Esophagus (tissue), 2 donors: ENCODE measurements at regions not wholly inside any gene's neighbourhood (a gene's known extent, or its start where the extent isn't known, plus 50 kb on each side); places are given as distances from the start of the nearest gene placed in this dataset.

Experiments
- H3K27ac ChIP-seq, 2 donors: one replicate each; pipeline ENCODE4 v1.5.1; 2013; ENCODE audit warnings: low read depth in 2 of 2, mild to moderate bottlenecking in 2 of 2, inconsistent platforms in 1 of 2, low read length in 1 of 2, moderate library complexity in 1 of 2
- H3K27me3 ChIP-seq, 2 donors: one replicate each; pipeline ENCODE4 v1.6.1; 2013; ENCODE audit warnings: low read length in 2 of 2, control low read depth in 1 of 2, mild to moderate bottlenecking in 1 of 2; ENCODE audit not compliant: insufficient read depth in 2 of 2, control insufficient read depth in 1 of 2
- H3K36me3 ChIP-seq, 2 donors: one replicate each; pipeline ENCODE4 v1.6.1; 2013; ENCODE audit warnings: low read length in 1 of 2; ENCODE audit not compliant: control insufficient read depth in 2 of 2, insufficient read depth in 2 of 2
- H3K4me1 ChIP-seq, 2 donors: one replicate each; pipeline ENCODE4 v1.6.1; 2013; ENCODE audit warnings: low read length in 1 of 2; ENCODE audit not compliant: control insufficient read depth in 2 of 2, insufficient read depth in 2 of 2
- H3K4me3 ChIP-seq, 2 donors: one replicate each; pipeline ENCODE4 v1.5.1; 2013; ENCODE audit warnings: low read length in 2 of 2, mild to moderate bottlenecking in 2 of 2, low read depth in 1 of 2, moderate library complexity in 1 of 2
- H3K9me3 ChIP-seq, 2 donors: one replicate each; pipeline ENCODE4 v1.6.1; 2013; ENCODE audit warnings: mild to moderate bottlenecking in 2 of 2, low read depth in 1 of 2, low read length in 1 of 2, moderate library complexity in 1 of 2; ENCODE audit not compliant: control insufficient read depth in 2 of 2, insufficient read depth in 1 of 2
- WGBS, 2 donors: extraction: QIAGEN DNeasy Blood & Tissue Kit; methylation state at CpG; one replicate each; pipeline ENCODE4 v1.1.7; 2013; 5-methylcytosine and 5-hydroxymethylcytosine counted together
- donor health status: healthy with polysubstance abuse.
- donor health status: Bipolar disorder and iron deficiency.

- Histone ChIP-seq H3K36me3 (no peaks in the 10 kb centered on the region), H3K4me3 (no peak overlapping the region), H3K9me3 (no peaks in the 10 kb centered on the region), H3K27ac (no peak overlapping the region), H3K4me1 (no peaks in the 10 kb centered on the region), H3K27me3 (no peaks in the 10 kb centered on the region)
- WGBS, 2 donors = 66% methylated on average over 5 of the region's 5 CpGs
Observed at GRCh38 chr4:130125467-130125866, 1029.5 kb downstream of the C4orf33 start.

GRCh38 chr4:130127297-130127696 lies 1031.3 kb downstream of the C4orf33 start:
- no peak overlapping the region for H3K4me3 ChIP-seq
- no peaks in the 10 kb centered on the region for H3K4me1 ChIP-seq
- H3K27me3 ChIP-seq = no peaks in the 10 kb centered on the region
- no peaks in the 10 kb centered on the region for H3K9me3 ChIP-seq
- no peaks in the 10 kb centered on the region for H3K36me3 ChIP-seq
- H3K27ac ChIP-seq = no peak overlapping the region

GRCh38 chr4:130131536-130131935 lies 1035.6 kb downstream of the C4orf33 start:
- Histone ChIP-seq H3K27me3 (no peaks in the 10 kb centered on the region), H3K27ac (no peak overlapping the region), H3K4me1 (no peaks in the 10 kb centered on the region), H3K9me3 (no peaks in the 10 kb centered on the region), H3K36me3 (no peaks in the 10 kb centered on the region), H3K4me3 (no peak overlapping the region)
- 79 to 91% methylated on average over 3 of the region's 3 CpGs for WGBS, 2 donors

- WGBS, 2 donors = 72 to 82% methylated on average over 7 of the region's 7 CpGs
Observed at GRCh38 chr4:130141651-130142050, 1045.7 kb downstream of the C4orf33 start.

GRCh38 chr4:130143656-130144055 lies 1047.7 kb downstream of the C4orf33 start:
- Histone ChIP-seq H3K9me3 (no peaks in the 10 kb centered on the region), H3K27ac (no peak overlapping the region), H3K4me1 (no peaks in the 10 kb centered on the region), H3K4me3 (no peak overlapping the region), H3K36me3 (no peaks in the 10 kb centered on the region), H3K27me3 (no peaks in the 10 kb centered on the region)
- 53 to 55% methylated on average over 1 of the region's 1 CpG for WGBS, 2 donors

More at GRCh38 chr4:130141651-130142050, 1045.7 kb downstream of the C4orf33 start:
- Histone ChIP-seq H3K36me3 (no peaks in the 10 kb centered on the region), H3K4me1 (no peaks in the 10 kb centered on the region), H3K9me3 (no peaks in the 10 kb centered on the region), H3K27ac (no peak overlapping the region), H3K27me3 (no peaks in the 10 kb centered on the region), H3K4me3 (no peak overlapping the region)

- H3K4me3 ChIP-seq = no peak overlapping the region
- H3K36me3 ChIP-seq = no peaks in the 10 kb centered on the region
- H3K9me3 ChIP-seq = no peaks in the 10 kb centered on the region
- H3K4me1 ChIP-seq = no peaks in the 10 kb centered on the region
- no peak overlapping the region for H3K27ac ChIP-seq
- 57 to 66% methylated on average over 2 of the region's 2 CpGs for WGBS, 2 donors
- no peaks in the 10 kb centered on the region for H3K27me3 ChIP-seq
Observed at GRCh38 chr4:130146773-130147172, 1050.8 kb downstream of the C4orf33 start.

GRCh38 chr4:130147641-130148040 lies 1051.7 kb downstream of the C4orf33 start:
- H3K27me3 ChIP-seq = no peaks in the 10 kb centered on the region
- no peak overlapping the region for H3K27ac ChIP-seq
- 81 to 88% methylated on average over 2 of the region's 2 CpGs for WGBS, 2 donors
- no peaks in the 10 kb centered on the region for H3K36me3 ChIP-seq
- H3K4me3 ChIP-seq = no peak overlapping the region
- H3K4me1 ChIP-seq = no peaks in the 10 kb centered on the region
- no peaks in the 10 kb centered on the region for H3K9me3 ChIP-seq

- Histone ChIP-seq H3K4me3 (no peak overlapping the region), H3K4me1 (no peaks in the 10 kb centered on the region), H3K27ac (no peak overlapping the region), H3K36me3 (no peaks in the 10 kb centered on the region), H3K9me3 (no peaks in the 10 kb centered on the region), H3K27me3 (no peaks in the 10 kb centered on the region)
- WGBS, 2 donors = 76% methylated on average over 2 of the region's 2 CpGs
Observed at GRCh38 chr4:130154901-130155300, 1058.9 kb downstream of the C4orf33 start.

GRCh38 chr4:130163701-130164100 lies 1067.7 kb downstream of the C4orf33 start:
- WGBS, 2 donors = 83 to 90% methylated on average over 1 of the region's 1 CpG
- H3K27me3 ChIP-seq = no peaks in the 10 kb centered on the region
- H3K4me3 ChIP-seq = no peak overlapping the region
- no peaks in the 10 kb centered on the region for H3K4me1 ChIP-seq
- H3K27ac ChIP-seq = no peak overlapping the region
- H3K9me3 ChIP-seq = no peaks in the 10 kb centered on the region
- no peaks in the 10 kb centered on the region for H3K36me3 ChIP-seq

- no peaks in the 10 kb centered on the region for H3K27me3 ChIP-seq
- WGBS, 2 donors = 96 to 97% methylated on average over 1 of the region's 1 CpG
- no peaks in the 10 kb centered on the region for H3K36me3 ChIP-seq
- no peak overlapping the region for H3K4me3 ChIP-seq
- no peak overlapping the region for H3K27ac ChIP-seq
- H3K4me1 ChIP-seq = no peaks in the 10 kb centered on the region
- H3K9me3 ChIP-seq = no peaks in the 10 kb centered on the region
Observed at GRCh38 chr4:130165381-130165780, 1069.4 kb downstream of the C4orf33 start.
